SJCRH30 (cell line): ENCODE measurements at regions not wholly inside any gene's neighbourhood (a gene's known extent, or its start where the extent isn't known, plus 50 kb on each side); places are given as distances from the start of the nearest gene placed in this dataset.

Experiments
- DNase-seq, 2 experiments: peaks; one replicate each; pipeline ENCODE4 v3.0.0-alpha.2; 2015 to 2020
- H3K27ac ChIP-seq: fragments of 250-450 bp; sonication (Bioruptor Pico); 2 replicates; pipeline ENCODE4 v1.5.1; 2020; ENCODE audit warnings: mild to moderate bottlenecking, moderate library complexity
- H3K27me3 ChIP-seq: fragments of 250-450 bp; sonication (Bioruptor Pico); 2 replicates; pipeline ENCODE4 v1.5.1; 2020; ENCODE audit warnings: mild to moderate bottlenecking, moderate library complexity
- H3K36me3 ChIP-seq: fragments of 250-450 bp; sonication (Bioruptor Pico); 2 replicates; pipeline ENCODE4 v1.5.1; 2020; ENCODE audit warnings: mild to moderate bottlenecking, moderate library complexity
- H3K4me1 ChIP-seq: fragments of 250-450 bp; sonication (Bioruptor Pico); 2 replicates; pipeline ENCODE4 v1.5.1; 2020; ENCODE audit warnings: mild to moderate bottlenecking, moderate library complexity
- H3K4me3 ChIP-seq: fragments of 250-450 bp; sonication (Bioruptor Pico); 2 replicates; pipeline ENCODE4 v1.5.1; 2020; ENCODE audit warnings: mild to moderate bottlenecking, moderate library complexity
- H3K9me3 ChIP-seq: fragments of 250-450 bp; sonication (Bioruptor Pico); replicated peaks from 2 replicates; pipeline ENCODE4 v1.5.1; 2020; ENCODE audit warnings: mild to moderate bottlenecking, moderate library complexity

GRCh38 chr10:131689016-131689415 lies 211.8 kb upstream of the PPP2R2D start:
- DNase-seq: no peak
- Histone ChIP-seq H3K4me3 (no peak overlapping the region), H3K9me3 (no peaks in the 10 kb centered on the region), H3K4me1 (no peaks in the 10 kb centered on the region), H3K36me3 (no peaks in the 10 kb centered on the region), H3K27ac (no peak overlapping the region), H3K27me3 (no peaks in the 10 kb centered on the region)

DNA sequence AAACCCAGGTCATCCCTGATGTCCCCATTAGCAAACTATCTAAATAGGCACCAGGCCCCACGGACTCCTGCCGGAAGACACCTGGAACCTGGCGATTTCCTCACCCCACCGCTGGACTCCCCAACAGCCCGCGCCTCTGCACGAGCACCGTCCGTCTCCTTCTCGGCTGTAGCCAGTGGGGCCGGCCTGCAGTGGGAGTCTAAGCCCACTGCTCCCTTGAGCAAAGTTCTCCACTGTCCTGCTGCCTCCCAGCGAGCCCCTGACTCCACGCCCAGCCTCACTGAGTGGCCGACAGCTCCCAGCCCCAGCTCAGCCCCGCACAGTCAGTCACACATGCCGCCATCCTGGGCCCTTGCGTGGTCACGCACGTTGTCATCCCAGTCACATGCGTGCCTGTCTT lies 211.3 kb upstream of the PPP2R2D start:
- H3K4me1 ChIP-seq: no peaks in the 10 kb centered on the region
- no peaks in the 10 kb centered on the region for H3K27me3 ChIP-seq
- H3K4me3 ChIP-seq: no peak overlapping the region
- no peak for DNase-seq
- no peak overlapping the region for H3K27ac ChIP-seq
- no peaks in the 10 kb centered on the region for H3K36me3 ChIP-seq
- H3K9me3 ChIP-seq: no peaks in the 10 kb centered on the region

GRCh38 chr10:131689954-131690757 lies 210.7 kb upstream of the PPP2R2D start:
- H3K27ac ChIP-seq: no peak overlapping the region
- no peaks in the 10 kb centered on the region for H3K9me3 ChIP-seq
- no peak for DNase-seq
- H3K4me1 ChIP-seq: no peaks in the 10 kb centered on the region
- no peaks in the 10 kb centered on the region for H3K27me3 ChIP-seq
- no peaks in the 10 kb centered on the region for H3K36me3 ChIP-seq
- no peak overlapping the region for H3K4me3 ChIP-seq

- H3K36me3 ChIP-seq: no peaks in the 10 kb centered on the region
- no peaks in the 10 kb centered on the region for H3K9me3 ChIP-seq
- H3K27ac ChIP-seq: no peak overlapping the region
- no peak overlapping the region for H3K4me3 ChIP-seq
- DNase-seq: no peak
- H3K4me1 ChIP-seq: no peaks in the 10 kb centered on the region
- H3K27me3 ChIP-seq: no peaks in the 10 kb centered on the region
These were observed 210.0 kb upstream of the PPP2R2D start for GRCh38 chr10:131690805-131691239.

DNA sequence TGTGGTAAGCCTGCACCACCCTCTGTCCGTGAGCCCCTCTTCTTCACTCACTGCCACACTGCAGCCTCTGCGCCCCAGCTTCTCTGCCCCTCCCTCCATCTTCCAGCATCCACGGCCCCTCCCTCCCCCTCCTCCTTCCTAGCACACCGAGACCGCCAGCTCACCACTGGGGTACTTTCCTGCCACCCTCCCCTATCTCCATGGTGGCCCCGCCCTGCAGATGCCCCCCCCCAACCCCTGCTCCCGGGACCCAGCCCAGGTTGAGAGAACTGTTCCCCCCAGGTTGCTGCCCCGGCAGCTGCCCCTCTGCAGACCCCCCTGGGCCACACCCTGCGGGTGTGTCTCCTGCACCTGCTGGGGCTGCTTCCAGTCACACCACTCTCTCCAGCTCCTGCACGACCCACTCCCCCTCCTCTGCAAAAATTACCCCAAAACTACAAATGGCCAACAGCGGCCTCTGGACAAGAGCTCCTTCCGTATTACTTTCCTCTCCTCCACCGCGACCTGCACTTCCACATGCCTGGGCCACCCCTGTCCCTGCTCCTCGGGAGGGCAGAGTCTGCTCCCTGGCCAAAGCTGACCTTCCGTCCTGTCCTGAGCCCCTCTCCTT lies 209.2 kb upstream of the PPP2R2D start:
- H3K27ac ChIP-seq: no peak overlapping the region
- H3K4me3 ChIP-seq: no peak overlapping the region
- no peaks in the 10 kb centered on the region for H3K4me1 ChIP-seq
- no peaks in the 10 kb centered on the region for H3K36me3 ChIP-seq
- H3K27me3 ChIP-seq: no peaks in the 10 kb centered on the region
- DNase-seq: no peak
- H3K9me3 ChIP-seq: no peaks in the 10 kb centered on the region

GRCh38 chr10:131692176-131692575 lies 208.6 kb upstream of the PPP2R2D start:
- no peaks in the 10 kb centered on the region for H3K9me3 ChIP-seq
- H3K27me3 ChIP-seq: no peaks in the 10 kb centered on the region
- no peaks in the 10 kb centered on the region for H3K4me1 ChIP-seq
- H3K4me3 ChIP-seq: no peak overlapping the region
- H3K27ac ChIP-seq: no peak overlapping the region
- DNase-seq: no peak
- no peaks in the 10 kb centered on the region for H3K36me3 ChIP-seq

DNA sequence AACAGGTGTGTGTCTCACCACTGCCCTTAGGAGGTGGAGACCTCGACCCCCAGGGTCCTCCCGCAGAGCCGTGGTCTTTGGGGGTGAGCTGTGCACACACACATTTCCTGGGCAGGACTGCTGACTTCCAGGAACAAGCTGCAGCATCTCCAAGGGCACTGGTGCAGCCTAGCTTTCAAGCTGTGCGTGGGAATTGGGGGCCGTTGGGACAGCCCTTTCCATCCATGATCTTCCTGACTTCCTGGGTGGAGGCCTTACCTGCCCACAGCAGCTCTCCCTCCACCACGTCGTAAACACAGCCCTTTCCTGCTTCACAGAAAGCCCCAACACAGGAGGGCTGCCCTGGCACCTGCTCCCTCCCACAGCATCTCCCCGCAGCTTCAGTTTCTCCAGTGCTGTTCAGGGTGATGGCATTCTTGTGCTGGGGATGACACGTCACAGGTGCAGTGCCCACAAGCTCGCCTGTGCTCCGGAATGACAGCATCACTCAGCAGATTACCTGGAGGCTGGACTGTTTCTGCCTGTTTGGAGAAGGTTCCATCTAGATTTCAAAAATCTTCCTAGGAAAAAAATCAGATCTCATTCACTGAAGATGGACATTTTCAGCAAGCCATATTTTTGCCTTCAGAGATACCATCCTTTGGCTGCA lies 208.0 kb upstream of the PPP2R2D start:
- no peak overlapping the region for H3K4me3 ChIP-seq
- DNase-seq: no peak
- no peaks in the 10 kb centered on the region for H3K9me3 ChIP-seq

DNA sequence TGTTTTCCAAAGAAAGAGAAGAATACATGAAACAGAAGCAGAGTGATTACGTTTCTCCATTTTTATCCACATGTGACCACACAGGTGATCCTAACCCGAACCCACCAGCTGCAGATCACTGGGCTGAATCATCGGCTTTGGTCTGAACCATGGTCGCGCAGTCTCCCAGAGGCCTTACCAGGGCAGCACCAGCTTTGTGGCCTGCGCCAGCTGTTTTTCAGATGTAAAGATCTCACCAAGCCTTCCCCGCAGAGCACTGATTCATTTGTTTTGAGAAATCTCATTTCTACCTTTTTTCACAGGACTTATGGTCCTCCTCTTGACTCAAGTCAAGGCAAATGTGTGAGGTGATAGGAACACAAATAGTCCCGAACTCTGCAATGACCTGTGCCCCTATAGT lies 207.0 kb upstream of the PPP2R2D start:
- no peaks in the 10 kb centered on the region for H3K9me3 ChIP-seq
- H3K4me3 ChIP-seq: no peak overlapping the region
- H3K36me3 ChIP-seq: no peaks in the 10 kb centered on the region
- no peak overlapping the region for H3K27ac ChIP-seq
- H3K4me1 ChIP-seq: no peaks in the 10 kb centered on the region
- DNase-seq: no peak
- no peaks in the 10 kb centered on the region for H3K27me3 ChIP-seq

More for the DNA sequence above, 208.0 kb upstream of the PPP2R2D start:
- no peaks in the 10 kb centered on the region for H3K36me3 ChIP-seq
- no peaks in the 10 kb centered on the region for H3K4me1 ChIP-seq
- no peak overlapping the region for H3K27ac ChIP-seq
- no peaks in the 10 kb centered on the region for H3K27me3 ChIP-seq

- Histone ChIP-seq H3K27ac (no peak overlapping the region), H3K36me3 (no peaks in the 10 kb centered on the region), H3K4me3 (no peak overlapping the region), H3K4me1 (no peaks in the 10 kb centered on the region), H3K27me3 (no peaks in the 10 kb centered on the region), H3K9me3 (no peaks in the 10 kb centered on the region)
- DNase-seq: no peak
These were observed 206.5 kb upstream of the PPP2R2D start for GRCh38 chr10:131694168-131694780.

- Histone ChIP-seq H3K4me3 (no peak overlapping the region), H3K27me3 (no peaks in the 10 kb centered on the region), H3K36me3 (no peaks in the 10 kb centered on the region), H3K4me1 (no peaks in the 10 kb centered on the region), H3K9me3 (no peaks in the 10 kb centered on the region), H3K27ac (no peak overlapping the region)
- no peak for DNase-seq
These were observed 205.9 kb upstream of the PPP2R2D start for GRCh38 chr10:131694781-131695495.

- no peaks in the 10 kb centered on the region for H3K9me3 ChIP-seq
- DNase-seq: no peak
These were observed 205.2 kb upstream of the PPP2R2D start for GRCh38 chr10:131695496-131696165.

DNA sequence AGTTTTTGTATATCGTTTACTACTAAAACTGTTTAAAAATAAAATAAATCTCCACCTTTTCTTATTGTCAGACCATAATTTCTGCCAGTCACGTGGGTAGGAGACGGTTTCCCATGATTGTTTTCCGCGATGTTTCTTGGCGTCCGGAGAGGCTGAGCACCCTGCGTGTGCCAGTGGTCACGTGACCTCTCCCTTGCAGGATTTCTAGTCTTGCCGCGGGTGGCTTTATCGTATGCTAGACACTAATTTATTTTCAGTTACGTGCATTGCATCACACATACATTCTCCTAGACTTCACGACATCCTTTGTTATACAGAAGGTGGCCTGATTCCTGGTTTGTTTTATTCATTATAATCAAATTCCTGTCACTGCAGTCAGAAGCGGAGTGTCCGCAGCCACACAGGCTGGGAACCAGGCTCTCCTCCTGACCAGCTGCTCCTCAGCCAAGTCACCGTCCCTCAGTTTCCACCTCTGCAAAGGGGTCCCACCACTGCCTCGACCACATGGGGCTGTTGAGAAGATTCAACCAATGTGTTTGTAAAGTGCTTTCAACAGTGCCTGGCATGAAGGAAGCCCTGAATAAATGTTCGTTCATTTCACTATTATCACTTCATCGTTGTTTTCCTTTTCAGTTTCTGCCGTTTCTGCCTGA lies 203.2 kb upstream of the PPP2R2D start:
- no peak overlapping the region for H3K27ac ChIP-seq
- DNase-seq: no peak
- no peaks in the 10 kb centered on the region for H3K9me3 ChIP-seq
- H3K4me1 ChIP-seq: no peaks in the 10 kb centered on the region
- H3K27me3 ChIP-seq: no peaks in the 10 kb centered on the region
- H3K4me3 ChIP-seq: no peak overlapping the region
- no peaks in the 10 kb centered on the region for H3K36me3 ChIP-seq

More at GRCh38 chr10:131695496-131696165, 205.2 kb upstream of the PPP2R2D start:
- Histone ChIP-seq H3K4me1 (no peaks in the 10 kb centered on the region), H3K4me3 (no peak overlapping the region), H3K27ac (no peak overlapping the region), H3K36me3 (no peaks in the 10 kb centered on the region), H3K27me3 (no peaks in the 10 kb centered on the region)

GRCh38 chr10:131698232-131698631 lies 202.6 kb upstream of the PPP2R2D start:
- no peak for DNase-seq
- Histone ChIP-seq H3K4me3 (no peak overlapping the region), H3K27me3 (no peaks in the 10 kb centered on the region), H3K36me3 (no peaks in the 10 kb centered on the region), H3K9me3 (no peaks in the 10 kb centered on the region), H3K4me1 (no peaks in the 10 kb centered on the region), H3K27ac (no peak overlapping the region)

DNA sequence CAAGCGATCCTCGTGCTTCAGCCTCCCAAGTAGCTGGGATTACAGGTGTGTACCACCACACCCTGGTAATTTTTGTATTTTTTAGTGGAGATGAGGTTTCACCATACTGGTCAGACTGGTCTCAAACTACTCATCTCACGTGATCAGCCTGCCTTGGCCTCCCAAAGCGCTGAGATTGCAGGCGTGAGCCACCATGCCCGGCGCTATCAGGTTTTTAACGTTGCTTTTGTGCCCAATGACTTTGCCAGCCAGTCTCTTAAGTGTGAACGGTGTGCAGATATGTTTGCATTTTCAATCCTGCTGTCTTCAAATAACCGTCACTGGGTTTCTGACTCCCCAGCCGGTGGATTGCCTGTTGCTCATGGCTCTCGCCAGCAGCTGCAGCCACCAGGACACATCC lies 201.8 kb upstream of the PPP2R2D start:
- Histone ChIP-seq H3K4me3 (no peak overlapping the region), H3K9me3 (no peaks in the 10 kb centered on the region), H3K27me3 (no peaks in the 10 kb centered on the region), H3K4me1 (no peaks in the 10 kb centered on the region), H3K36me3 (no peaks in the 10 kb centered on the region), H3K27ac (no peak overlapping the region)
- DNase-seq: no peak
